H1 (cell line): ENCODE measurements at regions not wholly inside any gene's neighbourhood (a gene's known extent, or its start where the extent isn't known, plus 50 kb on each side); places are given as distances from the start of the nearest gene placed in this dataset.

Source experiments
- CTCF ChIA-PET: fragments of 300-600 bp; sonication (Branson Sonifier 250); formaldehyde crosslinking; loops from one replicate; lab custom pipeline; 2021; ENCODE audit not compliant: partially characterized antibody; lab: Charles Lee
- POLR2A ChIA-PET: fragments of 300-600 bp; sonication (Branson Sonifier 250); formaldehyde crosslinking; loops from one replicate; lab custom pipeline; 2021; ENCODE audit warnings: inconsistent platforms; ENCODE audit not compliant: partially characterized antibody; lab: Charles Lee
- DNase-seq, 2 experiments: peaks; one replicate each; pipeline versions ENCODE4 v3.0.0 to v3.0.0-alpha.2; 2010 to 2022; ENCODE audit warnings: low spot score in 2 of 2, low read depth in 1 of 2, mixed read lengths in 1 of 2
- FAIRE-seq: peaks from 2 replicates; lab custom pipeline; 2011; peaks lifted over from hg19 to GRCh38; lab: Jason Lieb, UNC
- H2AFZ ChIP-seq: 2 replicates; pipeline ENCODE4 v1.8.1; 2012; ENCODE audit warnings: low read length, inconsistent platforms
- H2AK5ac ChIP-seq: 2 replicates; pipeline ENCODE4 v1.6.1; 2013; ENCODE audit warnings: low read depth, low read length
- H2BK120ac ChIP-seq: replicated peaks from 2 replicates; pipeline ENCODE3; 2013; ENCODE audit warnings: low read depth, low read length, inconsistent platforms
- H2BK12ac ChIP-seq: 2 replicates; pipeline ENCODE4 v1.6.1; 2013; ENCODE audit warnings: low read depth, low read length
- H2BK15ac ChIP-seq: 2 replicates; pipeline ENCODE4 v1.6.1; 2013; ENCODE audit warnings: low read length
- H2BK20ac ChIP-seq: 2 replicates; pipeline ENCODE4 v1.6.1; 2013; ENCODE audit warnings: low read length
- H2BK5ac ChIP-seq: 2 replicates; pipeline ENCODE4 v1.6.1; 2013; ENCODE audit warnings: low read depth, low read length
- H3K14ac ChIP-seq: 2 replicates; pipeline ENCODE4 v1.6.1; 2013; ENCODE audit warnings: inconsistent platforms; ENCODE audit not compliant: insufficient read length
- H3K18ac ChIP-seq: 2 replicates; pipeline ENCODE4 v1.6.1; 2013; ENCODE audit warnings: low read length; ENCODE audit errors: extremely low read depth
- H3K23ac ChIP-seq: 2 replicates; pipeline ENCODE4 v1.6.1; 2013; ENCODE audit warnings: inconsistent platforms; ENCODE audit not compliant: insufficient read length
- H3K23me2 ChIP-seq: 2 replicates; pipeline ENCODE4 v1.6.1; 2013; ENCODE audit warnings: low read depth, low read length
- H3K27ac ChIP-seq: 2 replicates; pipeline ENCODE4 v1.6.1; 2011; ENCODE audit warnings: low read depth, low read length, inconsistent platforms
- H3K27me3 ChIP-seq, 4 experiments: replicated peaks in 1 of 4; 1 replicate in 1 of 4; 2 replicates in 3 of 4; pipeline versions ENCODE4 v1.6.1 to v1.8.1; 2011 to 2013; ENCODE audit warnings: low read length in 3 of 4, mild to moderate bottlenecking in 3 of 4, inconsistent platforms in 2 of 4, mixed read lengths in 2 of 4, moderate library complexity in 1 of 4; ENCODE audit not compliant: control insufficient read depth in 3 of 4, insufficient read depth in 3 of 4; ENCODE audit errors: extremely low read depth in 1 of 4
- H3K36me3 ChIP-seq, 4 experiments: 2 replicates each; pipeline versions ENCODE4 v1.6.1 to v1.8.1; 2011 to 2013; ENCODE audit warnings: mild to moderate bottlenecking in 4 of 4, low read length in 3 of 4, moderate library complexity in 2 of 4, control low read depth in 1 of 4, inconsistent platforms in 1 of 4; ENCODE audit not compliant: insufficient read depth in 4 of 4, control insufficient read depth in 2 of 4
- H3K4ac ChIP-seq: replicated peaks from 2 replicates; pipeline ENCODE3; 2013; ENCODE audit warnings: low read length, low read depth, mixed read lengths, inconsistent platforms; ENCODE audit not compliant: insufficient read length
- H3K4me1 ChIP-seq, 4 experiments: replicated peaks in 1 of 4; 1 replicate in 1 of 4; 2 replicates in 3 of 4; pipeline versions ENCODE4 v1.6.1 to v1.8.1; 2011 to 2013; ENCODE audit warnings: low read length in 3 of 4, inconsistent platforms in 2 of 4, mixed read lengths in 1 of 4; ENCODE audit not compliant: insufficient read depth in 4 of 4, control insufficient read depth in 3 of 4
- H3K4me2 ChIP-seq, 2 experiments: 2 replicates each; pipeline versions ENCODE4 v1.6.1 to v1.8.1; 2011 to 2013; ENCODE audit warnings: low read depth in 2 of 2, low read length in 2 of 2, control low read depth in 1 of 2, inconsistent platforms in 1 of 2, mild to moderate bottlenecking in 1 of 2; ENCODE audit not compliant: insufficient read depth in 1 of 2
- H3K4me3 ChIP-seq, 4 experiments: fragments of 200-600, 300-600 bp in 1 of 4; sonication (generic), shearing (Covaris generic), sonication (Bioruptor Twin) in 1 of 4; 2 replicates each; pipeline versions ENCODE4 v1.5.1 to v1.8.1; 2011 to 2016; ENCODE audit warnings: low read length in 4 of 4, low read depth in 3 of 4, control low read depth in 2 of 4, inconsistent platforms in 2 of 4, mild to moderate bottlenecking in 2 of 4, mixed read lengths in 1 of 4, moderate library complexity in 1 of 4; ENCODE audit not compliant: insufficient read depth in 2 of 4; ENCODE audit errors: extremely low read depth in 1 of 4
- H3K56ac ChIP-seq: replicated peaks from 2 replicates; pipeline ENCODE3; 2013; ENCODE audit warnings: low read depth, mild to moderate bottlenecking, mixed read lengths, low read length, inconsistent platforms; ENCODE audit not compliant: insufficient read length
- H3K79me1 ChIP-seq: 2 replicates; pipeline ENCODE4 v1.6.1; 2013; ENCODE audit warnings: low read depth, low read length, control low read depth
- H3K79me2 ChIP-seq, 2 experiments: 2 replicates each; pipeline versions ENCODE4 v1.6.1 to v1.8.1; 2012 to 2013; ENCODE audit warnings: low read length in 2 of 2, mild to moderate bottlenecking in 2 of 2, inconsistent platforms in 1 of 2; ENCODE audit not compliant: insufficient read depth in 2 of 2, control insufficient read depth in 1 of 2
- H3K9ac ChIP-seq, 4 experiments: replicated peaks in 1 of 4; 1 replicate in 1 of 4; 2 replicates in 3 of 4; pipeline versions ENCODE4 v1.6.1 to v1.8.1; 2011 to 2013; ENCODE audit warnings: low read depth in 3 of 4, low read length in 3 of 4, control low read depth in 2 of 4, mild to moderate bottlenecking in 2 of 4, moderate library complexity in 2 of 4, inconsistent platforms in 1 of 4; ENCODE audit errors: extremely low read depth in 1 of 4
- H3K9me3 ChIP-seq, 2 experiments: 2 replicates each; pipeline versions ENCODE4 v1.6.1 to v1.8.1; 2012 to 2013; ENCODE audit warnings: mild to moderate bottlenecking in 2 of 2, moderate library complexity in 2 of 2, control low read depth in 1 of 2, inconsistent platforms in 1 of 2, low read depth in 1 of 2, low read length in 1 of 2, mixed read lengths in 1 of 2; ENCODE audit not compliant: insufficient read depth in 2 of 2
- H4K20me1 ChIP-seq, 2 experiments: replicated peaks in 1 of 2; 2 replicates each; pipeline versions ENCODE3 to v1.8.1; 2011 to 2013; ENCODE audit warnings: inconsistent platforms in 2 of 2, low read length in 2 of 2, mild to moderate bottlenecking in 1 of 2; ENCODE audit not compliant: insufficient read depth in 2 of 2, control insufficient read depth in 1 of 2
- H4K5ac ChIP-seq: 2 replicates; pipeline ENCODE4 v1.6.1; 2013; ENCODE audit warnings: low read length, low read depth, mixed read lengths, inconsistent platforms; ENCODE audit not compliant: insufficient read length
- H4K8ac ChIP-seq: 2 replicates; pipeline ENCODE4 v1.8.0; 2013; ENCODE audit warnings: mild to moderate bottlenecking, moderate library complexity, low read length, inconsistent platforms; ENCODE audit not compliant: insufficient read depth; ENCODE audit errors: extremely low read depth
- H4K91ac ChIP-seq: replicated peaks from 2 replicates; pipeline ENCODE3; 2013; ENCODE audit warnings: low read length, mixed read lengths, inconsistent platforms; ENCODE audit not compliant: insufficient read length
- BACH1 ChIP-seq: IDR thresholded peaks from 2 replicates; pipeline ENCODE4 v1.6.1; 2012; ENCODE audit warnings: low read length, improper control_type of control experiment
- BCL11A ChIP-seq, 2 experiments: IDR thresholded peaks; one replicate each; pipeline ENCODE4 v1.6.1; 2011; ENCODE audit warnings: low read depth in 2 of 2, low read length in 2 of 2, mild to moderate bottlenecking in 2 of 2
- CEBPB ChIP-seq: IDR thresholded peaks from 2 replicates; pipeline ENCODE4 v1.6.1; 2012; ENCODE audit warnings: low read depth, low read length
- CREB1 ChIP-seq: IDR thresholded peaks from 2 replicates; pipeline ENCODE4 v1.6.1; 2012; ENCODE audit warnings: inconsistent platforms
- CTBP2 ChIP-seq: IDR thresholded peaks from 2 replicates; pipeline ENCODE4 v1.7.0; 2011; ENCODE audit warnings: borderline replicate concordance, mild to moderate bottlenecking, moderate library complexity, mixed read lengths, low read length; ENCODE audit not compliant: insufficient read depth, insufficient read length
- EP300 ChIP-seq, 2 experiments: IDR thresholded peaks; 1 replicate in 1 of 2; 2 replicates in 1 of 2; pipeline ENCODE4 v1.6.1; 2011 to 2012; ENCODE audit warnings: low read depth in 2 of 2, low read length in 2 of 2, mild to moderate bottlenecking in 2 of 2, borderline replicate concordance in 1 of 2, inconsistent platforms in 1 of 2, moderate library complexity in 1 of 2
- FOSL1 ChIP-seq: IDR thresholded peaks from 2 replicates; pipeline ENCODE4 v1.6.1; 2011; ENCODE audit warnings: mild to moderate bottlenecking, low read depth, low read length, moderate library complexity; ENCODE audit not compliant: insufficient read depth
- GTF2F1 ChIP-seq: IDR thresholded peaks from 2 replicates; pipeline ENCODE4 v1.6.1; 2012; ENCODE audit warnings: low read depth, low read length, improper control_type of control experiment, borderline replicate concordance
- JUN ChIP-seq: IDR thresholded peaks from 2 replicates; pipeline ENCODE4 v1.6.1; 2011; ENCODE audit warnings: low read depth, mild to moderate bottlenecking, improper control_type of control experiment, low read length
- KDM4A ChIP-seq: IDR thresholded peaks from one replicate; pipeline ENCODE4 v1.7.1; 2012; ENCODE audit warnings: low read depth, mild to moderate bottlenecking, moderate library complexity, low read length, inconsistent platforms; ENCODE audit not compliant: severe bottlenecking
- KDM5A ChIP-seq: fragments of 200-600 bp; IDR thresholded peaks from 2 replicates; pipeline ENCODE4 v1.7.1; 2012; ENCODE audit warnings: mild to moderate bottlenecking, low read length, inconsistent platforms, mixed read lengths
- PHF8 ChIP-seq: fragments of 200-600 bp; sonication (generic); conservative IDR thresholded peaks from 2 replicates; pipeline ENCODE4 v1.7.1; 2012; ENCODE audit warnings: low read depth, mild to moderate bottlenecking, inconsistent platforms, low read length, moderate library complexity
- RAD21 ChIP-seq, 2 experiments: IDR thresholded peaks in 1 of 2; conservative IDR thresholded peaks in 1 of 2; 2 replicates each; pipeline ENCODE4 v1.6.1; 2011; ENCODE audit warnings: low read depth in 2 of 2, low read length in 2 of 2, improper control_type of control experiment in 1 of 2, inconsistent platforms in 1 of 2, mild to moderate bottlenecking in 1 of 2, moderate library complexity in 1 of 2
- RNF2 ChIP-seq: fragments of 200-900, 300-1000 bp; sonication (generic); IDR thresholded peaks from 2 replicates; pipeline ENCODE4 v1.7.1; 2016; ENCODE audit warnings: borderline replicate concordance, low read depth, mild to moderate bottlenecking, antibody characterized with exemption, low read length; ENCODE audit not compliant: poor library complexity, severe bottlenecking; ENCODE audit errors: missing control alignments
- SP2 ChIP-seq: IDR thresholded peaks from 2 replicates; pipeline ENCODE4 v1.6.1; 2012; ENCODE audit warnings: mild to moderate bottlenecking, low read length, inconsistent platforms
- TCF12 ChIP-seq: IDR thresholded peaks from 2 replicates; pipeline ENCODE4 v1.6.1; 2011; ENCODE audit warnings: low read depth, mild to moderate bottlenecking, low read length

DNA sequence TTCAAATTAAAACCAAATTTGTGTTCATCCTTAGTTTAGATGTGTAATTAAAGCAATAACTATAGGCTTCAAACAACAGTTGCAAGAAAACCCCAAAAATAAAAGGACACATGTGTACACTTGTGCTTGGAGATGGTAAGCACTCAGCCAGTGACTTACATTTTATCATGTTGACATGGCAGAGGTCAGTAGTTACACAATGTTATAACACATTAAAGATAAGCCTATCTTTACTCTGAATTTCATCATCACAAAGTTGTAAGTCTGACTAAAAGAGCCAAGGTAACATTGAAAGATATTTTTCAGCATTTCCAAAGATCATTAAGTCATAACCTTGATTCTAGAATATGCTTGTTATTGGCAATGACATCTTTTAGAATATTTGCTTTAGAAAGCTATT is 98.5 kb upstream of the PNPLA4 start:
- Histone ChIP-seq H3K4me3 (no peak overlapping the region), H4K8ac (no peak overlapping the region), H4K91ac (no peak overlapping the region), H3K4me2 (no peak overlapping the region), H2AFZ (no peak overlapping the region), H3K4me1 (no peaks in the 10 kb centered on the region), H3K27me3 (no peaks in the 10 kb centered on the region), H3K36me3 (no peaks in the 10 kb centered on the region), H3K4ac (no peak overlapping the region), H3K27ac (no peak overlapping the region), H3K79me1 (no peaks in the 10 kb centered on the region), H3K9ac (no peak overlapping the region), H2BK5ac (no peak overlapping the region), H3K79me2 (no peaks in the 10 kb centered on the region), H3K14ac (no peak overlapping the region), H3K23ac (no peak overlapping the region), H2BK20ac (no peak overlapping the region), H3K56ac (no peak overlapping the region), H3K9me3 (no peaks in the 10 kb centered on the region), H3K23me2 (peaks cover 7% of the 10 kb centered on the region; the same call in 1 of the 2 replicates), H4K20me1 (no peaks in the 10 kb centered on the region), H4K5ac (no peak overlapping the region), H3K18ac (no peak overlapping the region), H2BK15ac (no peak overlapping the region), H2BK12ac (no peak overlapping the region), H2BK120ac (no peak overlapping the region), H2AK5ac (no peak overlapping the region)
- ChIA-PET POLR2A (no interaction called here), CTCF (interaction anchor here (0.7 kb wide), 1 partner anchor 15 kb away, joined by 3 read pairs; no protein-coding TSS in a partner anchor)
- FAIRE-seq, result no peak
- no peak for DNase-seq
- TF ChIP-seq SP2 (no peak), BACH1 (no peak), CTBP2 (no peak), CREB1 (no peak), JUN (no peak), TCF12 (no peak), KDM4A (no peak), RAD21 (IDR thresholded peaks at IDR 0.05 in 1 of 2, conservative IDR thresholded peaks at IDR 0.05 in 1 of 2; ENCODE audit: low read depth in 2 of 2, low read length in 2 of 2) (no peak), KDM5A (no peak), RNF2 (no peak), FOSL1 (no peak), BCL11A (IDR thresholded peaks at IDR 0.05; ENCODE audit: low read depth in 2 of 2, low read length in 2 of 2) (no peak), GTF2F1 (no peak), CEBPB (no peak), PHF8 (no peak), EP300 (IDR thresholded peaks at IDR 0.05; ENCODE audit: borderline replicate concordance in 1 of 2, low read depth in 2 of 2, low read length in 2 of 2) (no peak)
